K562 (cell line): ENCODE measurements at regions not wholly inside any gene's neighbourhood (a gene's known extent, or its start where the extent isn't known, plus 50 kb on each side); places are given as distances from the start of the nearest gene placed in this dataset.

ENCODE experiments used
- CREB5 ChIP-seq: fragments of 250-450 bp; sonication (Bioruptor Pico); IDR thresholded peaks from 2 replicates; pipeline ENCODE4 v1.5.0; 2020; ENCODE audit warnings: mild to moderate bottlenecking
- CREBBP ChIP-seq: IDR thresholded peaks from one replicate; pipeline ENCODE4 v1.6.1; 2012; ENCODE audit warnings: low read depth, mild to moderate bottlenecking, control low read depth, inconsistent platforms, low read length
- FOXO4 ChIP-seq: fragments of 450-650 bp; formaldehyde crosslinking; IDR thresholded peaks from 2 replicates; pipeline ENCODE4 v1.4.0; 2020; ENCODE audit warnings: mild to moderate bottlenecking, moderate library complexity
- HMBOX1 ChIP-seq: sonication (generic); IDR thresholded peaks from 2 replicates; pipeline ENCODE4 v1.6.1; 2016
- IFI16 ChIP-seq: fragments of 250-450 bp; sonication (Bioruptor Pico); IDR thresholded peaks from 2 replicates; pipeline ENCODE4 v2.1.2; 2022; ENCODE audit warnings: mild to moderate bottlenecking, inconsistent platforms
- KDM1A ChIP-seq, 2 experiments: fragments of 450-650 bp; IDR thresholded peaks; 2 replicates each; pipeline ENCODE4 v1.6.1; 2016; ENCODE audit warnings: mild to moderate bottlenecking in 2 of 2
- KDM5B ChIP-seq: fragments of 200-600 bp; sonication (generic); IDR thresholded peaks from 2 replicates; pipeline ENCODE4 v1.6.1; 2012; ENCODE audit warnings: low read depth, mild to moderate bottlenecking, moderate library complexity, low read length, control low read depth, inconsistent platforms; ENCODE audit not compliant: insufficient replicate concordance
- KLF1 ChIP-seq: fragments of 450-650 bp; IDR thresholded peaks from 2 replicates; pipeline ENCODE4 v1.6.1; 2016; ENCODE audit warnings: missing genetic modification characterization, missing compliant biosample characterization
- MTA3 ChIP-seq: fragments of 450-650 bp; formaldehyde crosslinking; IDR thresholded peaks from 2 replicates; pipeline ENCODE4 v1.6.1; 2017; ENCODE audit warnings: mild to moderate bottlenecking, borderline replicate concordance
- NR1H2 ChIP-seq: sonication (generic); formaldehyde crosslinking; IDR thresholded peaks from 2 replicates; pipeline ENCODE4 v1.4.0; 2020; ENCODE audit warnings: mild to moderate bottlenecking, missing genetic modification reagents
- PHB ChIP-seq: fragments of 250-450 bp; sonication (Bioruptor Pico); IDR thresholded peaks from 2 replicates; pipeline ENCODE4 v1.5.0; 2021
- PRPF4 ChIP-seq: fragments of 200-400 bp; formaldehyde crosslinking; IDR thresholded peaks from one replicate; pipeline ENCODE4 v1.6.1; 2017; ENCODE audit warnings: low read length, low read depth, mild to moderate bottlenecking; ENCODE audit not compliant: insufficient read depth, poor library complexity, severe bottlenecking
- RBFOX2 ChIP-seq: fragments of 200-400 bp; formaldehyde crosslinking; IDR thresholded peaks from 2 replicates; pipeline ENCODE4 v1.6.1; 2017; ENCODE audit warnings: low read depth, mild to moderate bottlenecking, low read length, moderate library complexity
- RBM14 ChIP-seq: fragments of 200-400 bp; formaldehyde crosslinking; IDR thresholded peaks from 2 replicates; pipeline ENCODE4 v1.6.1; 2018; ENCODE audit warnings: low read depth, mild to moderate bottlenecking, low read length, moderate library complexity, borderline replicate concordance; ENCODE audit not compliant: insufficient read depth
- SRSF9 ChIP-seq: fragments of 200-400 bp; formaldehyde crosslinking; IDR thresholded peaks from 2 replicates; pipeline ENCODE4 v1.6.1; 2017; ENCODE audit warnings: low read depth, low read length, borderline replicate concordance
- TBP ChIP-seq: optimal IDR thresholded peaks from 2 replicates; pipeline ENCODE3; 2011; ENCODE audit warnings: low read depth, low read length, improper control_type of control experiment
- ZFP1 ChIP-seq: fragments of 450-650 bp; formaldehyde crosslinking; IDR thresholded peaks from 2 replicates; pipeline ENCODE4 v1.4.0; 2020; ENCODE audit warnings: mild to moderate bottlenecking, mixed read lengths
- ZFP91 ChIP-seq: sonication (generic); formaldehyde crosslinking; IDR thresholded peaks from 2 replicates; pipeline ENCODE4 v1.8.0; 2022; ENCODE audit warnings: mild to moderate bottlenecking, missing genetic modification reagents
- ZNF263 ChIP-seq: sonication (generic); formaldehyde crosslinking; IDR thresholded peaks from 2 replicates; pipeline ENCODE4 v1.8.0; 2022; ENCODE audit warnings: mild to moderate bottlenecking, missing genetic modification reagents, borderline replicate concordance

- TF ChIP-seq ZFP1 (CRISPR knock-in tag) (no peak), ZNF263 (CRISPR knock-in tag) (no peak), FOXO4 (CRISPR knock-in tag) (no peak), SRSF9 (no peak), IFI16 (CRISPR knock-in tag) (no peak), MTA3 (no peak), KDM5B (no peak), ZFP91 (CRISPR knock-in tag) (no peak), PRPF4 (no peak), KDM1A (IDR thresholded peaks at IDR 0.05) (no peak), TBP (no peak), PHB (no peak), CREB5 (CRISPR knock-in tag) (no peak), RBFOX2 (no peak), RBM14 (no peak), KLF1 (tag) (no peak), HMBOX1 (peak; percentile 73), CREBBP (no peak), NR1H2 (no peak)
Measured at GRCh38 chr7:130982160-130982638, 248.2 kb upstream of the KLF14 start (continued).
